GM18951 (cell line): ENCODE measurements at regions not wholly inside any gene's neighbourhood (a gene's known extent, or its start where the extent isn't known, plus 50 kb on each side); places are given as distances from the start of the nearest gene placed in this dataset.

ENCODE experiments used
- POLR2A ChIP-seq: IDR thresholded peaks from 4 replicates; pipeline ENCODE4 v1.6.1; 2011; ENCODE audit warnings: mild to moderate bottlenecking; ENCODE audit not compliant: insufficient read length, insufficient read depth; ENCODE audit errors: extremely low read depth
- in situ Hi-C: fragments of 300-500 bp; cut with MboI; formaldehyde crosslinking; loops from one replicate; pipeline ENCODE4 v1.12.0; 2022; ENCODE audit warnings: low sequenced_read_pairs, mixed read lengths, inconsistent platforms; ENCODE audit not compliant: unreplicated experiment

DNA sequence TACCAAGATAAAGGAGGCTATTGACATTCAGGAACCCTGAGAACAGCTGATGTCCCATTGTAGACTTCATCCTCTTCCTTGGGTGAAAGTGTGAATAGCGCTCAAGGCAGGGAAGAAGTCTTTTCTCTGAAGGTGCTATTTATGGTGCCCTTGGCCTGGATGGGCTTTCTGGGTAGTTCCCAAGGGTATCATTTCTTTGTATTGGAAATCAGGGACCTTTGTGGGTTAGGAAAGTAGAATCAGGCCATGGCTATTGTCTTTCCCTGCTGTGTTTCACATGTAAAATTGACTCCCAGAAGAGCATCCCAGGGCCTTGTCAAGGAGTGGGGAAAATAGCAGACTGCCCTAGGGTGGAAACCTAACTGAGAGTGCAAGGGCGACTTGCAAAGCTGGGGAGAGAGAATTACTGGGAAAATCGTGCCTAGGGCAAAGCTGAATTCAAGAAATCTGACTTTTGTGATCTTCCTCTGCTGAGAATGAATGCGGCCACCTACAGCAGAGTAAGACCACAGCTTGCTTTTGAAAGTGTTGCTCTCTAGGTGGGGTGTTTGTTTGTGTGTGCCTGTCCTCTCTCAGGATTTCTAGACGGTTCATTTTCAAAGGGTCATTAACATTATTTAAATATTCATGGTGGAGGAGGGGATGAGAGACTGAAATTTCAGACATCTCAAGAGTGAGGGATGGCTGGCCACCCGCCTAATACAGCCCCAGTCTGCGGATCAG lies 160.6 kb downstream of the C9orf152 start:
- in situ Hi-C loops, result no loop called here
- TF ChIP-seq POLR2A, result no peak

DNA sequence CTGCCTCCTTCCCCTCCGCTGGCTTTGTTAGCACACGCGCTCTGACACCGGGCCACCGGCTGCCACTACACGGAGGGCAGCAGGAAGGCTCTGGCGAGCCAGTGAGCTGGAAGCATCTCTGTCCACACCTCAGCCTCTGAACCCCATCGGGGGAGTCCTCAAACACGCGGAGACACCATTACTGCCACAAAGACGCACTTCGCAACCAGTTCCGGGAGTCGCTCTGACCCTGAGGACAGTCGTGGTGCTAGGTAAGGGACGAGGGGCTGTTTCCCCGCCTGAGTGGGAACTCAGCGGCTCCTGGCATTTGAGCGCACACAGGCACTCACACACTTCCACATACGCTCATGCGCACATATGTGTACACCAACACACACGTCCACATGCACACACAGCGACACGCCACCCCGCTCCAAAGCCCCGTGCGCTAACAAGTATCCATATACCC lies 160.0 kb downstream of the C9orf152 start:
- no peak for TF ChIP-seq POLR2A
- in situ Hi-C loops, result no loop called here

DNA sequence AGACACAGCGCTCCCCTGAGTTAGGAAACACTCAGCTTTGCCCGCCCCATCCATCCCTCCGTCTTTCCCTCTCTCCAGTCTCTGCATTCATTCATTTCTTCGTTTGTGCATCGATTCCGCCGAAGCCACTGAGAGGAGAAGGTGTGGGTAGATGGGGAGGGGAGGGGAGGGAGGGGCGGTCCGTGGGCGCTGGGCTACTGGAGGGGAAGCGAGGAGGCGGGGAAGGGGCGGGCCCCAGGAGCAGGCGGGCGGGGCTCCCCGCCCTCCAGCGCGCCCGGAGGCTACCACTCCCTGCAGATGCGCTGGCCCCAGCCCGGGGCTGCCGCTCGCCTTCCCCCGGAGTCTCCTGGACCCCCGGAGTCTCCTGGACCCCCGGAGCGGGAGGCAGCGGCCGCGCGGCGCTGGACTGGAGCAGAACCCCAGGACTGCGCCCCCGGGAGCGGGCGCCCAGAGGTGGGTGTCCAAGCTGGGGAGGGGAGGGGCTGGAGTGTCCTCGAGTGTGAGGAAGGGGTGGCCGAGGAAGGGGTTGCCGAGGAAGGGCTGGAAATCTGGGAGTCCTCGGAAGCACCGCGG lies 159.5 kb downstream of the C9orf152 start:
- TF ChIP-seq POLR2A, result peak; percentile 86

DNA sequence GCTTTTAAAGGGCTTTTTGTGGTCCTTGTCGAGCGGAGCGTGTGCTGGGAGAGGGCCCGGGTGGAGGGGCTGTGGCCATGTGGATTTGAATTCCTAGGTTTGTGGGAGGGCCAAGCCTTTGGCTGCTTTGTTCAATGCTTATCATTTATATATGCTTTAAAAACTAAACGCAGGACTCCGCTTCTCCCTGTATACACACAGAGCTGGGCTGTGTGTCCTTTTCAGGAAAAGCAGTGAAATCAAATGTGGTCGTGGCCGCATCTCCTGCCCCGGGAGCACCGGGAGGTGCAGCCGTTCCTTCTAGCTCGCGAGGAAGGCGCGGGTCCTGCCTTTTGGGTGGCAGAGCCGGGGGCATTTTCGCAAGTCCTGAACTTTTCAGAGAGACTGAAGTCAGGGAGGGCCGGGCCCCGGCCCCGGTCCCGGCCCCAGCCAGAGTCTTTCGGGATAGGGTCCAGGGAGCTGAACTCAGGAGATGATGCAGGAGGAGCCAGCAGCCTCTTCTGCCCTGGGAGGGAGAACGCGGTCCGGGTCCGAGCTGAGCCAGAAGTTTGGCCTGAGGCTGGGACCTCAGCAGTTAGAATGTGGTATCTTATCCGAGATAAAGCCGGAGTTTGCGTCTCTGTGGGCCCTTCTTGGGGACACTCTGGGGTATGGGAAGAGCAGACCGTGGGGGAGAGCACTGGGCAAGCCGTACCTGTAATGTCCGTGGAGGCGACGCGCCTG lies 158.8 kb downstream of the C9orf152 start:
- no peak for TF ChIP-seq POLR2A

More for the DNA sequence above, 159.5 kb downstream of the C9orf152 start:
- in situ Hi-C loops, result no loop called here

DNA sequence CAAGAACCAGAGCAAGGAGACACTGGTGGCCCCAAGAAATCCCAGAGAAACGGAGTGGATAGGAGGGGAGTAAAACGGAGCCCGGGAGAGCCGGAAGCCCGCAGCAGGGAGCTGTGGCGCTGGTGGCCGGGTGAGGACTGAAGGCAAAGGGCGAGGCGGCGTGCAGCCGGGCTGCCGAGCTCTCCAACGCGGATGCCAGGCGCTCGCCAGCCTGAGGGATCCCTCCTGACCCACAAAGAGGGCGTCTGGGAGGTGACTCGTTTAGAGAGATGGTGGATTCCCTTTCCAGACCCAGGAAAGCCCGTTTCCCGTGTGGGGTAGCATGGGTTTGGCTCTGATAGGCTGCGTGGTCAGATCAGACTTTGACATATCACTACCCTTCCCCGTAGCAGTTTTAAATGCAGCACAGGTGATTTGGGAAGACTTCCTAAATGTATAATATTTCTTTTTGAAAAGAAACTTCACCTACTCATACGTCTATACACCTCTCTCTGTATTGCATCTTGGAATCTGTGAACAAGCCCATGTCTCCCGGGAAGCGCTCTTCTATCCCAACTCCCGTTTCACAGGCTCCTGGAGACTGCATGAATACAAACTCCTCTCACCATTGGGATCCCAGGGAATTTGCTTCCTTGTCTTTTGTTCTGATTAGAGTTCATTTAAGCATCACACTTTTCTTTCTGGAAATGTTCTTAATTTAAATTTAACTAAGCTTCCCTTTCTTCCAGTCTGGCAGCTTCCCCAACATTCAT lies 158.1 kb downstream of the C9orf152 start:
- no peak for TF ChIP-seq POLR2A
- in situ Hi-C loops, result no loop called here

More for the DNA sequence above, 158.8 kb downstream of the C9orf152 start:
- in situ Hi-C loops, result no loop called here

DNA sequence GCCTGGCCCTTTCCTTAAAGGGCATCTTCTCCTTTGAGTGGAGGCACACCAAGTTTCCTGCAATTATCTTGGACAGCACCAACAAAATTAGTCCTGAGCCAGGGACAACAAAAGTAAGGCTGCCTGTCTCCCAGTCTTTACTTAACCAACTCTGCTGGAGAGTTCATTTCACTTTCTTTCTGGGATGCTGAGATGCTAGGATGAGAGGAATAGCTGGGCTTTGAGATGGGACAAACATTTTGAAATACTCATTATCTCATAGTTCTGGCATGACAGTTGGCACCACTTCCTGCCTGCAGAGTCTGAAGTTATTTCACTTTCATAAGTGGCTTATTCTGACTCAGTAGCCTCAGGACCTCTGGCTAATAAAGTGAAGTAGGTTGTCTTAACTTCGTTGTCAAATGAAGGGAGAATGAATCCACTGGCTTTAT lies 157.0 kb downstream of the C9orf152 start:
- TF ChIP-seq POLR2A, result no peak
- in situ Hi-C loops, result no loop called here

DNA sequence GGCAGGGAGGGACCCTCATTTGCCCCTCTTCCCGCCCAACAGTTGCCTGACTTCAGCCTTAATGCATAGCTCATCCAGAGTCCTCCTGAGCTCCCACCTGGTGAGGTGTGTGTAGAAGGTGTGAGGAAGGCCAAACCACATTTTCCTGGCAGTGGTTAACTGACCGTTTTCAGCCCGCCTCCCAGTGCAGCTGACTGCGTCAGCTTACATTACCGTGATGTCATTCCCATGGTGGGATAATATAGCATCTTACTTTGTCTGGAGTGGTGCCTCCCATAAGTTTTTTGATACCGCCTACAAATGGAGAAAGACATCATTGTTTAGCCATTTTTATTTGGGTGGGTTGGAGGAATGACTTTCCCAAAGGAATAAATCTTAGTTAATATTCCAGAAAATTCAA lies 151.9 kb downstream of the C9orf152 start:
- no peak for TF ChIP-seq POLR2A
- in situ Hi-C loops, result loop anchor here (5.0 kb wide), 1 partner anchor 154 kb away; no protein-coding TSS in a partner anchor

DNA sequence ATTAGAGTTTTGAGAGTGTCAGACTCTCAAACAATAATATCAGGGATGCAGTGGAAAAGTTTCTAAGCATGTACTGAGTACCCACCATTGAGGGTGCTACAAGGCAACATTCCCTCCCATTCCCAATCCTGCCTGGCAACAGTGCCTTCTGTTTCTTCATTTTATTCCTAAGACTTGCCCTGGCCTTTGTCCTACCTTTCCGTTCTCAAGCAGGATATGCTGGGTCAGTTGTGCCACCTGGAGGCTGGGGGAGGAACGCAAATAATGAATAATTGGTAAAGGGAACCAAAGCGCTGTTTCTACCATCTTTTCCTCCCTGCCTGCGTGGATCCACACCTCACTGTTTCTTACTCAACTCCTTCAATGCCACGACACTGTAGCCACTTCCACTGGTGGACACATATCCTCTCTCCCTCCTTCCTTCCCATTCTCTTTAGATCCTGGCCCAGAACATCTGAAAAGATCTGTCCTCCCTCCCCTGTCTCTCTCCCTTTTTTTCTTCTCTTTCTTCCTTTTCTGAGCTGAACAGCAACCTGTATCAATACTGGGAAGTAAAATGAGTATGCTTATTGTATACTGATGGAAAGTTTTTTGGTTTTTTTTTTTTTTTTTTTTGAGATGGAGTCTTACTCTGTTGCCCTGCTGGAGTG lies 149.5 kb downstream of the C9orf152 start:
- TF ChIP-seq POLR2A, result no peak
- in situ Hi-C loops, result loop anchor here (5.0 kb wide), 1 partner anchor 156 kb away; no protein-coding TSS in a partner anchor

DNA sequence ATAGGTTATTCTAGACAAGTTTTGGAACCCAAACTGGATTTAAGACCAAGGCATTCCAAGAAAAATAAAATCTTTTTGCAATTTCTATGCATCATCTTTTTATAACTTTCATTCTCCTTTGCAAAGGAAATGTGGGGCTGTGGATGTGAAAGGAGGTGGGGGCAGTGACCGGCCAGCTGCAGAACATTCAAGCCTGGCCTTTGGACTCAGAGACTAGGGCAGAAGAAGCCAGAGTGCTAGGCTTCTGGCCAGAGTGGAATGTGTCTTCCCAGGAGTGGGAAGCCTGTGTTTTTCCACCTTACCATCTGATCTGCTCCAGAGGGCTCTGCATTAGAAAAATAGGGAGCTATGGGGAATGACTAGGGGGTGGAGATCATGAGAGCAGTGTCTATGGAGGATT lies 148.5 kb downstream of the C9orf152 start:
- no peak for TF ChIP-seq POLR2A
- in situ Hi-C loops, result loop anchor here (5.0 kb wide), 1 partner anchor 157 kb away; no protein-coding TSS in a partner anchor

DNA sequence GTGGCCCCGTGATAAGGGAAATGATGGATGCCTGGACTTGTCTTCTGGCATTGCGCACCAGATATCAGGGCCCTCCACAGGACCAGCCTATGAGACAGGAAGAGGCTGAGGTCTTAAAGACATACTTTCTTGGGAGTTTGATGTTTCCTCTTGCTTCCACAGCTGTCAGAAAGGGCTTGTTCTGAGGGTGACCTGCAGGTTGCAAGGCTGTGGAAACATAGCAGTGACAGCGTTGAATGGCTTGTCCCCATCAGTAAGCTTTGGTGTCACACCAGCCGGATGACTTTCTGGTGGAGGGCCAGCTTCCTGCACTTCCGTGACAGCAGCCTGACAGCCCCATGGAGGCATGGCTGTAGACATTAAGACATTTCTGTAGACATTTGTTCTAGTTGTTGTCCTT lies 143.2 kb downstream of the C9orf152 start:
- TF ChIP-seq POLR2A, result no peak
- in situ Hi-C loops, result loop anchor here (5.0 kb wide), 1 partner anchor 87 kb away; no protein-coding TSS in a partner anchor

DNA sequence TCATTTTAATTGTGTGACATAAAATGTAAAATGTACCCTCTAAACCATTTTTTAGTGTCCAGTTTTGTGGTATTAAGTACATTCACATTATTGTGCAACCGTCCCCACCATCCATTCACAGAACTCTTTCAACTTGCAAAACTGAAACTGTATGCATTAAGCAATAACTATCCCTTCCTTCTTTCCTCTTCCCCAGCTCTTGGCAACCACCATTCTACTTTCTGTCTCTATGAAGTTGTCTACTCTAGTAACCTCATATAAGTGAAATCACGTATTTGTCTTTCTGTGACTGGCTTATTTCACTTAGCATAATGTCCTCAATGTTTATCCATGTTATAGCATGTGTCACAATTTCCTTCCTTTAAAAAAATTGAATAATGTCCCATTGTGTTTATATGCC lies 142.4 kb downstream of the C9orf152 start:
- no peak for TF ChIP-seq POLR2A
- in situ Hi-C loops, result loop anchor here (5.0 kb wide), 1 partner anchor 87 kb away; no protein-coding TSS in a partner anchor
